Activated T-helper 17 cell treated with anti-CD3 and anti-CD28 coated beads, Interleukin-2, amount 50 U/mL, for 72 hours (primary cell): ENCODE measurements at regions not wholly inside any gene's neighbourhood (a gene's known extent, or its start where the extent isn't known, plus 50 kb on each side); places are given as distances from the start of the nearest gene placed in this dataset.

Source experiments
- ATAC-seq: fragments of 150-1000 bp; cut with Tn5 transposase; replicated peaks from 2 replicates; pipeline ENCODE4 v1.10.0; 2021; ENCODE audit warnings: mild to moderate bottlenecking, moderate library complexity
- H3K27ac Mint-ChIP-seq: one replicate; pipeline ENCODE4 v1.8.0; 2022; ENCODE audit warnings: mixed read lengths
- H3K27me3 Mint-ChIP-seq: one replicate; pipeline ENCODE4 v1.8.0; 2022; ENCODE audit warnings: mixed read lengths
- H3K36me3 Mint-ChIP-seq: one replicate; pipeline ENCODE4 v1.8.0; 2022; ENCODE audit warnings: low read depth, mild to moderate bottlenecking, mixed read lengths
- H3K4me1 Mint-ChIP-seq: one replicate; pipeline ENCODE4 v1.8.0; 2022; ENCODE audit warnings: mixed read lengths
- H3K4me3 Mint-ChIP-seq: one replicate; pipeline ENCODE4 v1.8.0; 2022; ENCODE audit warnings: mild to moderate bottlenecking, mixed read lengths
- H3K9me3 Mint-ChIP-seq: one replicate; pipeline ENCODE4 v1.8.0; 2022; ENCODE audit warnings: mixed read lengths

GRCh38 chr6:150314230-150315188 lies 54.3 kb upstream of the IYD start:
- Mint-ChIP-seq H3K4me3 (no peak overlapping the region), H3K36me3 (no peaks in the 10 kb centered on the region), H3K27me3 (peaks cover 7% of the 10 kb centered on the region), H3K4me1 (no peaks in the 10 kb centered on the region), H3K27ac (no peak overlapping the region), H3K9me3 (no peaks in the 10 kb centered on the region)
- ATAC-seq: no peak

- Mint-ChIP-seq H3K36me3 (no peaks in the 10 kb centered on the region), H3K27me3 (peaks cover 7% of the 10 kb centered on the region), H3K9me3 (no peaks in the 10 kb centered on the region), H3K4me3 (no peak overlapping the region), H3K4me1 (no peaks in the 10 kb centered on the region), H3K27ac (no peak overlapping the region)
- no peak for ATAC-seq
Measured at GRCh38 chr6:150315626-150316025, 53.2 kb upstream of the IYD start.

DNA sequence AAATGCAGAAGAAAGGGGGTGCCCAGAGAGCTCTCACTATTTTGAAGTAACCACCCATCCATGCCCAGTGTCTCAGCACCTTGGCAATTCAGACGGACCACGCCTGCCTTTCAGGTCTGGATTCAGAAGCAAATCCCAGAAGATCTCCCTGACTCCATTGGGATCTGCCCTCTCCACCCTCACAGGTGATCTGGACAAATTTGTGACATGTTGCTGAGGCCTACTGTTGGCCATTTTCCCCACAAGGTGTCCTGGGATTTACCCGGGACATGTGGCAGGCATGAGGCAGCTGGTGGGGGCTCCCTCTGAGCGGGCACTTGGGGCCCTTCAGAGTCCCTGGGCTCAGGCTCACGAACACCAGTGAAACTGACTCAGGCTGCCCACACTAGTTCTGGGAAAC lies 51.9 kb upstream of the IYD start:
- no peak overlapping the region for H3K27ac Mint-ChIP-seq
- no peak for ATAC-seq
- no peaks in the 10 kb centered on the region for H3K4me1 Mint-ChIP-seq
- H3K36me3 Mint-ChIP-seq: no peaks in the 10 kb centered on the region
- no peak overlapping the region for H3K4me3 Mint-ChIP-seq
- peaks cover 9% of the 10 kb centered on the region for H3K27me3 Mint-ChIP-seq
- no peaks in the 10 kb centered on the region for H3K9me3 Mint-ChIP-seq
